Ascending aorta (tissue), 2 donors: ENCODE measurements at regions not wholly inside any gene's neighbourhood (a gene's known extent, or its start where the extent isn't known, plus 50 kb on each side); places are given as distances from the start of the nearest gene placed in this dataset.
"Not testable (repeated sequence)": the region's sequence is repeated elsewhere in the genome, so short reads cannot be mapped to it uniquely, and the experiment has no call there.

Experiments
- DNase-seq, 2 donors: peaks; one replicate each; pipeline ENCODE4 v3.0.0-alpha.2; 2019; ENCODE audit warnings: low spot score in 2 of 2
- H3K27ac ChIP-seq, 2 donors: fragments of 200-600 bp; sonication (generic); one replicate each; pipeline ENCODE4 v1.5.1; 2016 to 2017; ENCODE audit warnings: mild to moderate bottlenecking in 1 of 2
- H3K27me3 ChIP-seq: fragments of 200-600 bp; sonication (generic); one replicate; pipeline ENCODE4 v1.5.1; 2017
- H3K36me3 ChIP-seq, 2 donors: fragments of 200-600 bp; sonication (generic); one replicate each; pipeline ENCODE4 v1.5.1; 2016
- H3K4me1 ChIP-seq, 2 donors: fragments of 200-600 bp; sonication (generic); one replicate each; pipeline ENCODE4 v1.5.1; 2016 to 2017; ENCODE audit warnings: mild to moderate bottlenecking in 1 of 2
- H3K4me3 ChIP-seq, 2 donors: fragments of 200-600 bp; sonication (generic); one replicate each; pipeline ENCODE4 v1.5.1; 2016 to 2017; ENCODE audit warnings: mild to moderate bottlenecking in 1 of 2
- H3K9me3 ChIP-seq, 2 donors: fragments of 200-600 bp; sonication (generic); one replicate each; pipeline ENCODE4 v1.5.1; 2016
- intact Hi-C: fragments of 100-400 bp; cut with DNase I; formaldehyde crosslinking; loops from one replicate; pipeline ENCODE4 v1.15.1; 2023
- TF ChIP-seq, protein P1 (sequence below), 3 experiments: fragments of 200-600 bp in 2 of 3; fragments of 450-650 bp in 1 of 3; sonication (generic) in 2 of 3; IDR thresholded peaks; one replicate each; pipeline ENCODE4 v1.5.1; 2016 to 2019; ENCODE audit warnings: antibody characterized with exemption in 3 of 3, mild to moderate bottlenecking in 1 of 3, moderate library complexity in 1 of 3

GRCh38 chr5:125898851-125899405, 524.3 kb upstream of the GRAMD2B start:
- TF ChIP-seq, protein P1, sequence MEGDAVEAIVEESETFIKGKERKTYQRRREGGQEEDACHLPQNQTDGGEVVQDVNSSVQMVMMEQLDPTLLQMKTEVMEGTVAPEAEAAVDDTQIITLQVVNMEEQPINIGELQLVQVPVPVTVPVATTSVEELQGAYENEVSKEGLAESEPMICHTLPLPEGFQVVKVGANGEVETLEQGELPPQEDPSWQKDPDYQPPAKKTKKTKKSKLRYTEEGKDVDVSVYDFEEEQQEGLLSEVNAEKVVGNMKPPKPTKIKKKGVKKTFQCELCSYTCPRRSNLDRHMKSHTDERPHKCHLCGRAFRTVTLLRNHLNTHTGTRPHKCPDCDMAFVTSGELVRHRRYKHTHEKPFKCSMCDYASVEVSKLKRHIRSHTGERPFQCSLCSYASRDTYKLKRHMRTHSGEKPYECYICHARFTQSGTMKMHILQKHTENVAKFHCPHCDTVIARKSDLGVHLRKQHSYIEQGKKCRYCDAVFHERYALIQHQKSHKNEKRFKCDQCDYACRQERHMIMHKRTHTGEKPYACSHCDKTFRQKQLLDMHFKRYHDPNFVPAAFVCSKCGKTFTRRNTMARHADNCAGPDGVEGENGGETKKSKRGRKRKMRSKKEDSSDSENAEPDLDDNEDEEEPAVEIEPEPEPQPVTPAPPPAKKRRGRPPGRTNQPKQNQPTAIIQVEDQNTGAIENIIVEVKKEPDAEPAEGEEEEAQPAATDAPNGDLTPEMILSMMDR (IDR thresholded peaks at IDR 0.05): no peak
- no peak overlapping the region for H3K4me3 ChIP-seq
- H3K27ac ChIP-seq: no peak overlapping the region
- no peaks in the 10 kb centered on the region for H3K36me3 ChIP-seq
- H3K4me1 ChIP-seq: no peaks in the 10 kb centered on the region
- intact Hi-C loops: no loop called here
- no peaks in the 10 kb centered on the region for H3K9me3 ChIP-seq
- no peak for DNase-seq
- H3K27me3 ChIP-seq: no peaks in the 10 kb centered on the region

DNA sequence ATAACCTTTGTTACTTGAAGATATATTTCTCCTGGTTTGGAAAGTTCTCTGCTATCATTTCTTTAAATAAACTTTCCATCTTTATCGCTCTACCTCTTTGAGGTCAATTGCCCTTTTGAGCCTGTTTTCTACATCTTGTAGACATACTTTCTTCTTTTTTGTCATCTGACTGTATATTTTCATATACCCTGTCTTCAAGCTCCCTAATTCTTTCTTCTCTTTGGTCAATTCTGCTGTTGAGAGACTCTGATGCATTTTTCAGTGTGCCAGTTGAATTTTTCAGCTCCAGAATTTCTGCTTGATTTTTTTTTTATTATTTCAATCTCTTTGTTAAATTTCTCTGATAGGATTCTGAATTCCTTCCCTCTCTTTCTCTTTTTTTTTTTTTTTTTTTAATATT, 511.2 kb upstream of the GRAMD2B start:
- intact Hi-C loops: no loop called here
- H3K27me3 ChIP-seq: no peaks in the 10 kb centered on the region
- no peaks in the 10 kb centered on the region for H3K4me1 ChIP-seq
- no peak overlapping the region for H3K4me3 ChIP-seq
- H3K27ac ChIP-seq: no peak overlapping the region
- peaks cover 0 to 13% of the 10 kb centered on the region in 2 donors for H3K9me3 ChIP-seq
- DNase-seq: no peak
- TF ChIP-seq, protein P1 (IDR thresholded peaks at IDR 0.05): no peak
- no peaks in the 10 kb centered on the region for H3K36me3 ChIP-seq

DNA sequence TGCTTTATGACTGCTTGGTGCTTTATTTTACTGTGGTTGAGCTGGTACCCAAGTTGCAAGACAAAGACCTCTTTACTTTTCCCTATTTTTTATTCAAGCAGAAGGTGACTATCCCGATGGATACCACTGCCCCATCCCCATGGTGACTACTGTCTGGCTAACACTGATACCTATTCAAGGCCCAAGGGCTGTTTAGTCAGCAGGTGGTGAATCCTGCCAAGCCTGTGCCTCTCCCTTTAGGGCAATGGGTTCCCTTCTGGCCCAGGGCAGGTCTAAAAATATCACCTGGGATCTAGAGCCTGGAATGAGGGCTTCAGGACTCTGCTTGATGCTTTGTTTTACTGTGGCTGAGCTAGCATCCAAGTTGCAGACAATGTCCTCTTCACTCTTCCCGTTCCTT, 510.0 kb upstream of the GRAMD2B start:
- Histone ChIP-seq H3K36me3 (no peaks in the 10 kb centered on the region), H3K9me3 (peaks cover 0 to 13% of the 10 kb centered on the region in 2 donors), H3K4me3 (no peak overlapping the region), H3K27me3 (no peaks in the 10 kb centered on the region), H3K4me1 (no peaks in the 10 kb centered on the region), H3K27ac (no peak overlapping the region)
- TF ChIP-seq, protein P1 (IDR thresholded peaks at IDR 0.05): no peak
- intact Hi-C loops: no loop called here
- DNase-seq: no peak

GRCh38 chr5:125914471-125914870, 508.7 kb upstream of the GRAMD2B start:
- H3K27me3 ChIP-seq: no peaks in the 10 kb centered on the region
- no peak overlapping the region for H3K27ac ChIP-seq
- no peaks in the 10 kb centered on the region for H3K36me3 ChIP-seq
- DNase-seq: no peak
- intact Hi-C loops: no loop called here
- peaks cover 0 to 13% of the 10 kb centered on the region in 2 donors for H3K9me3 ChIP-seq
- no peak overlapping the region for H3K4me3 ChIP-seq
- TF ChIP-seq, protein P1 (IDR thresholded peaks at IDR 0.05): no peak
- no peaks in the 10 kb centered on the region for H3K4me1 ChIP-seq

DNA sequence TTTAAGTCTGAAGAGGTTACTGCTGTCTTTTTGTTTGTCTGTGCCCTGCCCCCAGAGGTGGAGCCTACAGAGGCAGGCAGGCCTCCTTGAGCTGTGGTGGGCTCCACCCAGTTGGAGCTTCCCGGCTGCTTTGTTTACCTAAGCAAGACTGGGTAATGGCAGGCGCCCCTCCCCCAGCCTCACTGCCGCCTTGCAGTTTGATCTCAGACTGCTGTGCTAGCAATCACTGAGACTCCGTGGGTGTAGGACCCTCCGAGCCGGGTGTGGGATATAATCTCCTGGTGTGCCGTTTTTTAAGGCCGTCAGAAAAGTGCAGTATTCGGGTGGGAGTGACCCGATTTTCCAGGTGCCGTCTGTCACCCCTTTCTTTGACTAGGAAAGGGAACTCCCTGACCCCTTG, 499.3 kb upstream of the GRAMD2B start:
- H3K36me3 ChIP-seq, H3K27ac ChIP-seq, H3K27me3 ChIP-seq, H3K9me3 ChIP-seq, DNase-seq, H3K4me1 ChIP-seq, H3K4me3 ChIP-seq, intact Hi-C loops: not testable (repeated sequence)

DNA sequence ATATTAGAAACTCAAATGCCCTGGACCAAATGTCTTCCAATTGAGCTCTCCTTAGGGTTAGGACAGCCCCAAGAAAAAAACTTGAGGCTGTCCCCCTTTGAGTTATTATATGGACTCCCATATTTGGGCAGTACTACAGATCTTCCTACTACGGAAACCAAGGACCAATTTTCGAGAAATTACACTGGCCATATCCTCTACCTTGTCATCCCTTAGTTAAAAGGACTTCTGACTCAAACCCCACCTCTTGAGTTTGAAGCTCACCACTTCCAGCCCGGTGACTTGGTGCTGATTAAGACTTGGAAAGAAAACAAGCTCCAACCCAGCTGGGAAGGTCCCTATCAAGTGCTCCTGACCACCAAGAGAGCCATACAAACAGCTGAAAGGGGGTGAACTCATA, 497.0 kb upstream of the GRAMD2B start:
- Histone ChIP-seq H3K4me3 (no peak overlapping the region), H3K27ac (no peak overlapping the region), H3K36me3 (no peaks in the 10 kb centered on the region), H3K27me3 (no peaks in the 10 kb centered on the region), H3K9me3 (peaks cover 0 to 4% of the 10 kb centered on the region in 2 donors), H3K4me1 (no peaks in the 10 kb centered on the region)
- intact Hi-C loops: no loop called here
- TF ChIP-seq, protein P1 (IDR thresholded peaks at IDR 0.05): no peak
- DNase-seq: no peak
